IPS-15b (cell line): ENCODE measurements at regions not wholly inside any gene's neighbourhood (a gene's known extent, or its start where the extent isn't known, plus 50 kb on each side); places are given as distances from the start of the nearest gene placed in this dataset.

Experiments used
- H3K27me3 ChIP-seq: one replicate; pipeline ENCODE4 v1.6.1; 2013; ENCODE audit warnings: low read length; ENCODE audit not compliant: control insufficient read depth, insufficient read depth
- H3K36me3 ChIP-seq: one replicate; pipeline ENCODE4 v1.6.1; 2013; ENCODE audit warnings: low read length; ENCODE audit not compliant: control insufficient read depth, insufficient read depth
- H3K4me1 ChIP-seq: one replicate; pipeline ENCODE4 v1.6.1; 2013; ENCODE audit warnings: mild to moderate bottlenecking, low read length; ENCODE audit not compliant: control insufficient read depth, insufficient read depth
- H3K4me3 ChIP-seq: one replicate; pipeline ENCODE4 v1.5.1; 2013; ENCODE audit warnings: low read depth, low read length
- H3K9ac ChIP-seq: one replicate; pipeline ENCODE4 v1.6.1; 2013; ENCODE audit warnings: low read depth, mild to moderate bottlenecking, low read length
- H3K9me3 ChIP-seq: one replicate; pipeline ENCODE4 v1.6.1; 2013; ENCODE audit warnings: mild to moderate bottlenecking, low read length; ENCODE audit not compliant: control insufficient read depth, insufficient read depth

DNA sequence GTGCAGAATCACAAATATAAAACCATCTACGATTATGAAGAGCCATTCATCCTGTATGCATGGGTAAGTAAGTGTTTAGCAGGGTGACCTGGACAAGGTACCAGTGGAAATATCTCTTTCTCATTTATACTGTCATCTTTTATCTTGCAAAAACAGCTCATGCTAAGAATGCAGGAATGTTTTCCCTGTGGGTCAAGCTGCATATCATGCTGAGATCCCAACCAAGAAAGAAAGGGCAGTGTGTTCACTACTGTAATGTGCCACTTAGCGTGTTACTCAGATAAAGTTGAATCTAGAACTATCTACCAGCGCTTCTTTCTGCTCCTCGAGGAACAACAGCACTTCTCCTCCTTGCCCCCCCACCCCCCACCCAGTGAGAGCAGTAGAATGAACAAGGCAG lies 212.7 kb upstream of the TBL1X start:
- Histone ChIP-seq H3K36me3 (no peaks in the 10 kb centered on the region), H3K9me3 (peaks cover 10% of the 10 kb centered on the region), H3K4me1 (no peaks in the 10 kb centered on the region), H3K4me3 (no peak overlapping the region), H3K27me3 (no peaks in the 10 kb centered on the region), H3K9ac (no peak overlapping the region)

DNA sequence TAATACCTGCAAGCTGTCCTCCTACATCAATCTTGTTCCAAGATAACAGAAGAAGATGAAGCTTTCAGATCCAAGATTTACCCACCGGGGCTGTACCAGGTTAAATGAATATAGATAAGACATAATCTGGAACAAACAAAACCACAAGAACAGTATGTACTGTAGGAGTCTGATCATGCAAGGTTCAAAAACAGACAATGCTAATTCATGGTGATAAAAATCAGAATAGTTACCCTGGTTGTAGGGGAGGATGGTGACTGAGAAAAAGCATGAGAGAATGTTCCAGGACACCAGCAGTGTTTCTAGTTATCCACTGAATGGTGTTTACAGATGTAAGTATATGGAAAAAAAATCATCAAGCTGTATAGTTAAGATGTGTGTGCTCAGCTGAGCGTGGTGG lies 211.6 kb upstream of the TBL1X start:
- Histone ChIP-seq H3K4me3 (no peak overlapping the region), H3K9me3 (peaks cover 10% of the 10 kb centered on the region), H3K4me1 (no peaks in the 10 kb centered on the region), H3K27me3 (no peaks in the 10 kb centered on the region), H3K36me3 (no peaks in the 10 kb centered on the region), H3K9ac (no peak overlapping the region)

DNA sequence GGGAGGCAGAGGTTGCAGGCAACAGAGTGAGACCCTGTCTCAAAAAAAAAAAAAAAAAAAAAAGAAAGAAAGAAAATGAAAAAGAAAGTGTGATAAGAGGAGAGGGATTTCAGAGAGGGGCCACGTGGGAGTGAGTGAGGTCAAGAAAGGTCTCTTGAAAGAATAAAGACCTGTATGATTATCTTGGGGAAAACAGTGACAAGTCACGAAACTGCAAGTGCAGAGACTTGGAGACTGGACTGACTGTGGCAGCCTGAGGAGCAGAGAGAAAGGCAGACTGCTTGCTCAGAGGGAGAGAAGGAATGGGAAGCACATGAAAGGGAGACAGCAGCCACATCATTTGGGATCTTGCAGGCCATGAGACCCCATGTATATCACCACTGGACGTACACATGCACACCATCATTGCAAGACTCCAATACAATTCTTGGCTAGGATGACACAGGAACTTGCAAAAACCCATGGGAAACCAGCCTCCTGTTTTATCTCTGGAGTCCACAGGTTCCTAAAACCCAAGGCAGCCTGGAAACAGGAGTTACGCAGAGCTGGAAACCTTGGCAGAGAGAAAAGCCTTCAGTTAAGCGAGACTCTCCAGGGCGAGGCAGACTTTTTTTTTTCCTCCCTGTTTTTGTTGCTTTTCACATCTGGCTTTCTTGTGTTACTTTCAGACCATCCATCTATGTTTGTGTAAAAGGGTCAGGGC lies 207.0 kb upstream of the TBL1X start:
- H3K4me1 ChIP-seq: no peaks in the 10 kb centered on the region
- no peak overlapping the region for H3K4me3 ChIP-seq
- H3K9me3 ChIP-seq: no peaks in the 10 kb centered on the region
- no peak overlapping the region for H3K9ac ChIP-seq
- H3K27me3 ChIP-seq: no peaks in the 10 kb centered on the region
- H3K36me3 ChIP-seq: no peaks in the 10 kb centered on the region

DNA sequence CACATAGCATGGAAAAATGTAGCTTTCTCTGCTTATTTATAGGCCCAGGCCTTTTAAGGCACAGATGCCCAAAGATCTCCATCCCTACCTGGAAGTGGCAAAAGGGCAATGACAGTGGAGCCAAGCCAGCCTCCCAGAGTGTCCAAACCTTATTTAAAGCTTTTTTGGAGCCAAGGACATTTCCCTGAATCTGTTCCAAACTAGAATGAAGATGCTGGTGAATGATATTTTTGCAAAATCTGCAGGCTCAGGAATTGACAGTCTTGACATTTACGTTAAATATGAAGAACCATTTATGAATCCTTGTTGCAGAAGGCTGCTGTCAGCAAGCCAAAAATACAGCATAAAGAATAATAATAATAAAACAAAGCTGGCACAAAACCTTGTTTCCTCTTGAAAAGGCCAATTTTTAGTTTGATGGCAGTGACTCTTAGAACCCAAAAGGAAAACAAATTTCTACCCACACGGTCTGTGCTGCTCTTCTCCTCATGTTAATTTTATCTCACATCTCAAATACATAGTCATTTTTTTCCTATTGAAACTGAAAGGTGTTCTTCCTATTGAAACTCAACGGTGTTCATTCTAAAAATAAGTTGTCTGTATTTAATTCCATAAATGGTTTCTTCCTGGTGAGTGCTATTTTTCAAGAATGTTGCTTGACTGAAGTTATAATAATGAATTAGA lies 206.3 kb upstream of the TBL1X start:
- no peaks in the 10 kb centered on the region for H3K27me3 ChIP-seq
- no peak overlapping the region for H3K4me3 ChIP-seq
- H3K36me3 ChIP-seq: no peaks in the 10 kb centered on the region
- H3K4me1 ChIP-seq: no peaks in the 10 kb centered on the region
- H3K9me3 ChIP-seq: no peaks in the 10 kb centered on the region
- no peak overlapping the region for H3K9ac ChIP-seq

DNA sequence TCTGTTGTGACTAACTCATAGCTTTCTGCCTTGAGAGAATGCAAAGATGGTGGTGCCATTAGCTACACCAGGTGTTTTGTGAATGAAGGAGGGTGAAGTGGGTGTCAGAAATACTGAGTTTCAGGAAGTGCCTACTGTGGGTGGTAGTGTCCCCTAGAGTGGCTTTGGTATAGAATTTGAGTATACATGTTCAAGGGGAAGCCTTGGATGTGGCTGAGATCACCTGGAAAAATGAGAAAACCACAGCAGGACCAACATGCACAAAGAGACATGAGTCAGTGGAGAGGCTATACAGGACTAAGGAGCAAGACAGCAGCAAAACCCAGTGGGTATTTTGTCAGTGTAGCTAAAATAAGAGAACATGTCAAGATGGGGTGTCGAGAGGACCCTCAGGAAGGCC lies 204.3 kb upstream of the TBL1X start:
- no peaks in the 10 kb centered on the region for H3K9me3 ChIP-seq

DNA sequence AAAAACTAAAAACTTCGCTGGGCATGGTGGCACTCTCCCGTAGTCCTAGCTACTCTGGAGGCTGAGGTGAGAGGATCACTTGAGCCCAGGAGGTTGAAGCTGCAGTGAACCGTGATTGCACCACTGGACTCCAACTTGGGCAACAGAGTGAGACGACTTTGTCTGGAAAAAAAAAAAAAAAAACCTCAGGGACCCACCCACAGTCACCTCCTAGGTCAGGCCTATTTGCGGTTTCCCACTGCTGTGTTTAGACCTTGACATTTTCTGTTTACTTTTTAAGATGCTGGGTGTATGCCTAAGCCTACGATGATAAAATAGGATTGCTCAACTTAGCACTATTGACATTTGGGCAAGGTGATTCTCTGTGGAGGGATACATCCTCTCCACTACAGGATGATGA lies 197.4 kb upstream of the TBL1X start:
- no peak overlapping the region for H3K4me3 ChIP-seq
- no peaks in the 10 kb centered on the region for H3K36me3 ChIP-seq
- H3K9me3 ChIP-seq: no peaks in the 10 kb centered on the region
- no peaks in the 10 kb centered on the region for H3K27me3 ChIP-seq
- no peak overlapping the region for H3K9ac ChIP-seq
- no peaks in the 10 kb centered on the region for H3K4me1 ChIP-seq

More for the DNA sequence above, 204.3 kb upstream of the TBL1X start:
- Histone ChIP-seq H3K27me3 (no peaks in the 10 kb centered on the region), H3K36me3 (no peaks in the 10 kb centered on the region), H3K4me3 (no peak overlapping the region), H3K9ac (no peak overlapping the region), H3K4me1 (no peaks in the 10 kb centered on the region)

DNA sequence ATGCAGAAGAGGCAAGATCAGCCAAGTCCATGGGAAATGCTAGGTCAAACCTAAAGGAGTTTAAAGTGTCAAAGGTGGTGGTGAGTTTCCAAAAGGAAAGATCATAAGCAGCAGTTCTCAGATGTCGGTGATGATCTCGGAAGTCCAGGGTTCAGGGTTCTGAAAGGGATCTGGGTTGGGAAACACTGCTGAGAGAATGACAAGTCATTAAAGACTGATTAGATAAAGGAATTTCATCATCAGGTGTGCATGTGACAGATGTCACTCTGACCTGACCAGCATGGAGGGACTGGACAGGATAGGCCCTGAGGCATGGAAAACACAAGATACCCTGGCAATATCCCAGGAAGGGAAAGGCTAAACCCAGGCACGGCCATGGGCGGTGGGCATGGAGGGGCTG lies 195.7 kb upstream of the TBL1X start:
- Histone ChIP-seq H3K27me3 (no peaks in the 10 kb centered on the region), H3K36me3 (no peaks in the 10 kb centered on the region), H3K9ac (no peak overlapping the region), H3K4me1 (no peaks in the 10 kb centered on the region), H3K4me3 (no peak overlapping the region), H3K9me3 (no peaks in the 10 kb centered on the region)

DNA sequence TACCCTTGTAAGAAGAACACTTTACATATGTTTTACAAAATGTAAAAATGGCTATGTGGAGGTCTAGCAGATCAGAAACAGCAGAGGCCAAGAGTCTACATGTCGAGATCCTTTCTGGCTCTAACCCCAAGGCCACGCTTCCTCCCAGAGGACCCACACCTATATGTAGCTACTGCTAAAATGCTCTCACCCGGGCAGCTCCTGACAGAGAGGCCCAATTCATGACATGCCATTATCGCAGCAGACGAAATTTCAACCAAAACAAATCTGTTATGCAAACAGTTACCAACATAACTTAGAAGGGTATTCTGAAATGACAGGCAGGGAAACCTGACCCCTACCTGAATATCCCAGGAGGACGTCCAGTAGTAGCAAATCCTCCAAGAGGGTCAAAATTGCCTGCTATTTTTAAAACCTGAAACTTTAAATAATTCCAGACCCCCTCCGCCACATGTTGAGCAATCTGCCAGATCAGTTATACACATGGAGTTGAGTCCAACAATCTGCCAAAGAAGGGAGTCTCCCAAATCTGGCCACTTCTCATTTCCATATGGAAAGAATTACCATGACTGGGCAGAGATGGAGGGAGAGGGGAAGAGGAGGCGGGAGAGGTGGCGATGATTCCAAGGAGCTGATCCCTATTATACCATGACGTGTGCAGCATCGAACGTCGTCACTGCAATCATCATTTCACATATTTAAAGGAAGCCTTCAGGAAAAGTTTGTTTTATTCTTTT lies 192.9 kb upstream of the TBL1X start:
- Histone ChIP-seq H3K9me3 (no peaks in the 10 kb centered on the region), H3K4me3 (no peak overlapping the region), H3K9ac (no peak overlapping the region), H3K4me1 (no peaks in the 10 kb centered on the region), H3K27me3 (no peaks in the 10 kb centered on the region), H3K36me3 (no peaks in the 10 kb centered on the region)

DNA sequence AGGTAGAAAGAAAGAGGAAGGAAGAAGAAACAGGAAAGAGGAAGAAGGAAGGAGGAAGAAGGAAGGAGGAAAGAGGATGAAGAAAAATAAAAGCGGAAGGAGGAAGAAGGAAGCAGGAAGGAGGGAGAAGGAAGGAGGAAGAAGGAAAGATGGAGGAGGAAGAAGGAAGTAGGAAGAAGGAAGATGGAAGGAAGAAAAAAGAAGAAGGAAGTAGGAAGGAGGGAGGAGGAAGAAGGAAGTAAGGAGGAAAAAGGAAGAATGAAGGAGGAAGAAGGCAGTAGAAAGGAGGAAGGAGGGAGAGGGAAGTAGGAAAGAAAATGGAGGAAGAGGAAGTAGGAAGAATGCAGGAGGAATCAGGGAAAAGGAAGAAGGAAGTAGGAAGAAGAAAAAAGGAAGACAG lies 191.1 kb upstream of the TBL1X start:
- no peak overlapping the region for H3K4me3 ChIP-seq
- no peaks in the 10 kb centered on the region for H3K27me3 ChIP-seq
- H3K4me1 ChIP-seq: no peaks in the 10 kb centered on the region
- no peaks in the 10 kb centered on the region for H3K9me3 ChIP-seq
- H3K36me3 ChIP-seq: no peaks in the 10 kb centered on the region
- H3K9ac ChIP-seq: no peak overlapping the region

DNA sequence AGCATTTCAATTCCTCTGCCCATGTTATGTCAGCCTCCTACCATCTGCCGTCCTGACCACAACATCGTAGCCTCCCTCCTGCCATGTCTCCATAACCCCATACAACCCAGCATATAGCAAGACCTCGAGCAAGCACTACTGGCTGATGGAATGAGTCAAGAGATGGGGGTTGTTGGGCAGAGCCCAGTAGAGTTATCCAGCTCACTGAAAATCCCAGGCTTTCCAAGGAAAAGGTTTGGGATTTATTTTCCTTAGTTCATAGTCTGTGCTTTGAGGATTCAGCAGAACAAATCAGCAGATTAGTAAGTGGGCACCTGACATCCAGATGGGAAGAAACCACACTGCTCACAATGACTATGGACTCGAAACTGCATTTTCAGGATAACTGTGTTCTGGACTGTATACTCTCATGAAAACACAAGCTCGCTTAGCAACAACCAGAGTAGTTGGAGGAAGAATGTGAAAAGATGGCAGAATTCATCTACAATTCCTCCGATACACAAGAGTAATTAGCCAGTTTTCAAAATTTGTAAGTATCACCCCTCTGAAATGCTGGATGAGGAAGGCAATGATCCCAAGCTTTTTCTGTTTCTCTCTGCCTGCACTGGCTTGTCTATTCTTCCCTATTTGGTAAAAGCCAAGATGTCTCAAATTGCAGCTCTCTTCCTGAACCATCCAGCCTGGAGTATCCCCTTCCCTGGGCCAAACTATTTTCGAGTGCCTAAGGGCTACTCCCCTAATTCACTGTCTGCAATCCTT lies 186.2 kb upstream of the TBL1X start:
- Histone ChIP-seq H3K4me3 (no peak overlapping the region), H3K9ac (no peak overlapping the region), H3K4me1 (no peaks in the 10 kb centered on the region), H3K9me3 (no peaks in the 10 kb centered on the region), H3K36me3 (no peaks in the 10 kb centered on the region), H3K27me3 (no peaks in the 10 kb centered on the region)

DNA sequence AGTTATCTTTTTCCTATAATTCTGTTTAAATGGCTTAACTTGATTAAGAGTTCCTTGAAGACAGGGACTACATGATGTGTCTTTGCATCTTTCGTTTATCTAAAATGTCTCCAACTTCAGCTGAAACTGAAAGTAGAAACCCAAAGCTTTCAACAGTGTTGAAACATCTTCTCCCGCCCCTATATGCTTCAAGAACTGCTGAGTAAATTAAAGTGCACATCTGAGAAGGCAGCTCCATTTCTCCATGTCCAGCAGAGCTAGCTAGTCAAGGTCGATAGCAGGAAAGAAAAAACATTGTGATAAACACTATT lies 185.7 kb upstream of the TBL1X start:
- no peak overlapping the region for H3K9ac ChIP-seq
- no peaks in the 10 kb centered on the region for H3K9me3 ChIP-seq
- no peaks in the 10 kb centered on the region for H3K36me3 ChIP-seq
- H3K4me1 ChIP-seq: no peaks in the 10 kb centered on the region
- no peaks in the 10 kb centered on the region for H3K27me3 ChIP-seq
- H3K4me3 ChIP-seq: no peak overlapping the region
